Astrocyte of the cerebellum (primary cell): ENCODE measurements at regions not wholly inside any gene's neighbourhood (a gene's known extent, or its start where the extent isn't known, plus 50 kb on each side); places are given as distances from the start of the nearest gene placed in this dataset.
"Not testable (repeated sequence)": the region's sequence is repeated elsewhere in the genome, so short reads cannot be mapped to it uniquely, and the experiment has no call there.

Source experiments
- DNase-seq: peaks from one replicate; pipeline ENCODE4 v3.0.0-alpha.2; 2011; ENCODE audit warnings: low read depth
- H3K4me3 ChIP-seq: 2 replicates; pipeline ENCODE4 v1.5.1; 2011; ENCODE audit warnings: mild to moderate bottlenecking, low read depth, low read length, moderate library complexity
- CTCF ChIP-seq: IDR thresholded peaks from 2 replicates; pipeline ENCODE4 v1.5.1; 2012; ENCODE audit warnings: low read length, low read depth, moderate library complexity, mild to moderate bottlenecking; ENCODE audit errors: missing control alignments
- in situ Hi-C: cut with HindIII; loops from 2 replicates; pipeline ENCODE4 v1.10.0; 2017; ENCODE audit warnings: low sequenced_read_pairs

DNA sequence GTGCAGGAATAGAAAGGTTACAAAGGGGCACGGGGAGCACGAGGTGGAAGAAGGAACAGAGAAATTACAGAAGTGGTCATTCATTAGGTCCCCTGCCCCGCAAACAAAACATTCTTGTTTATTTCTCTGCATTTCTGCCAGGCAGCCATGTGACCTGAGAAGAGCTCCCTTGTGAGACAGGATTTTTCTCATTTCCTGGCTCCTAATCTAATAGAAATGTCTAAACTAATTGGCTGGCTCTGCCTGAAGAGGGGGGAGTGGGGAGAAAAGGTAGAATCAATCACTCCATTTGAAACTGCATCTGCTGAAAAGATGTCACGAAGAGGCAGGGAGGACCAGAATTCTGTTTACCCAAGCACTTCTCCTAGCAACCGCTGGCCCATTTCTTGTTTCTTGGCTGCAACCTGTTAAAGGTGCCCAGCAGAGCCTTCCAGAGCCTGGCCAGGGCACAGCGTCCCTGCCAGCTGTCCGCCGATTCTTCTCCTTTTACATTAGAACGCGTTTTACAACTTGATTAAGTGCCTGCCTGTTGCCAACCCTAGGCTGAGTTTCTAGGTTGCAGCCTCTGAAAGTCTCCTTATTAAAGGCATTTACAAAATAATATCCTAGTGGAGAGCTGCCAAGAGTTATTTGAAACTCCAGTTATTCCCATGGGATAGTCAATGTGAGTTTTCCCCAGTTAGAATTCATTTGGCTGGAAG, 1227.6 kb downstream of the TYW1 start:
- no peak for DNase-seq
- TF ChIP-seq CTCF = no peak
- no peak overlapping the region for H3K4me3 ChIP-seq
- in situ Hi-C loops = no loop called here

GRCh38 chr7:68231011-68231410, 1234.4 kb downstream of the TYW1 start:
- DNase-seq, H3K4me3 ChIP-seq, in situ Hi-C loops: not testable (repeated sequence)

GRCh38 chr7:68235937-68236336, 1239.3 kb downstream of the TYW1 start:
- no peak overlapping the region for H3K4me3 ChIP-seq
- in situ Hi-C loops = no loop called here
- DNase-seq = no peak
- no peak for TF ChIP-seq CTCF

GRCh38 chr7:68238204-68238805, 1241.7 kb downstream of the TYW1 start:
- H3K4me3 ChIP-seq = no peak overlapping the region
- TF ChIP-seq CTCF = no peak
- no peak for DNase-seq
- in situ Hi-C loops = no loop called here

DNA sequence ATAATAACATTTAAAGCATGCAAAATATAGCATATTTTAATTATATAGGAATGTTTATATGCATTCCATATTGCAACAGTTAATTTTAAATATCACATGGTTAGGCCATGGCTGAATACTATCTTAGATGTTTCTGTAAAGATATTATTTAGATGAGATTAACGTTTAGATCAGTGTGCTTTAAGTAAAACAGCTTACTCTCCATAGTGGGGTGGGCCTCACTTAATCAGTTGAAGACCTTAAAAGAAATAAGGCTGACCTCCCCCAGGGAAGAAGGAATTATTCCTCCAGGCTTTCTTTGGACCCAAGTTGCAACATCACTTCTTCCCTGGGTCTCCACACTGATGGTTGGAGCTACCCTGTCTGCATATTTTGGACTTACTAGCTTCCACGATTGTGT, 1246.5 kb downstream of the TYW1 start:
- DNase-seq = no peak
- in situ Hi-C loops = no loop called here
- H3K4me3 ChIP-seq = no peak overlapping the region
- TF ChIP-seq CTCF = no peak

GRCh38 chr7:68244389-68244788, 1247.8 kb downstream of the TYW1 start:
- in situ Hi-C loops = no loop called here
- no peak overlapping the region for H3K4me3 ChIP-seq
- no peak for TF ChIP-seq CTCF
- DNase-seq = no peak

DNA sequence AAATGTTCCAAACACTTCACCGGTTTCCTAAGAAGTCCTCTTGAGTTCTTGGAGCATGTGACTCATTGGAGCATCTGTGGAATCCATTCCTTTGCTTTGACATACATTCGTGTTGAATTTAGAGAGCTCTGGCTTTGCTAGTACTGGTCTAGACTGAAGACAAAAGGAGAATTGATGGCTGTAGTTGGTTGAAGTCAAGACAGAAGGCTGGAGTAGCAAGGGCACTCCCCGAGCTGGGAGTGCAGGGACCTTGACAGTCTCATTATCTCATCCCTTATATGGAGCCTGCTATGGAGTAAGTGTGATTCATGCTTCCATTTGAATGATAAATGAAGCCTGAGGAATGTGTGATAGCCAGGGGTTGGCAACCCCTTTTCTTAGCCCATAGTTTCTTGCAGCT, 1249.1 kb downstream of the TYW1 start:
- in situ Hi-C loops = no loop called here
- TF ChIP-seq CTCF = no peak
- H3K4me3 ChIP-seq = no peak overlapping the region
- no peak for DNase-seq
